Lung (tissue), 11 donors: ENCODE measurements at regions not wholly inside any gene's neighbourhood (a gene's known extent, or its start where the extent isn't known, plus 50 kb on each side); places are given as distances from the start of the nearest gene placed in this dataset.

Experiments
- ATAC-seq: fragments of 200-7000 bp; cut with Tn5 transposase; one replicate; pipeline ENCODE4 v1.9.1; 2020; ENCODE audit warnings: moderate number of reproducible peaks; ENCODE audit not compliant: insufficient read depth, low FRiP score
- DNase-seq, 3 donors: peaks; one replicate each; pipeline ENCODE4 v3.0.0-alpha.2; 2013 to 2017
- H3K27ac ChIP-seq, 2 donors: one replicate each; pipeline ENCODE4 v1.5.1; 2013; ENCODE audit warnings: mild to moderate bottlenecking in 2 of 2, moderate library complexity in 2 of 2, control low read depth in 1 of 2, inconsistent platforms in 1 of 2, low read depth in 1 of 2, low read length in 1 of 2
- H3K27me3 ChIP-seq, 3 donors: one replicate each; pipeline ENCODE4 v1.5.1; 2013; ENCODE audit warnings: low read length in 2 of 3; ENCODE audit not compliant: control insufficient read depth in 3 of 3, insufficient read depth in 3 of 3
- H3K36me3 ChIP-seq, 4 donors: one replicate each; pipeline ENCODE4 v1.5.1; 2013; ENCODE audit warnings: low read length in 4 of 4, mild to moderate bottlenecking in 1 of 4, moderate library complexity in 1 of 4; ENCODE audit not compliant: control insufficient read depth in 4 of 4, insufficient read depth in 4 of 4
- H3K4me1 ChIP-seq, 5 donors: one replicate each; pipeline ENCODE4 v1.5.1; 2013; ENCODE audit warnings: low read length in 5 of 5, mild to moderate bottlenecking in 2 of 5, moderate library complexity in 1 of 5; ENCODE audit not compliant: control insufficient read depth in 5 of 5, insufficient read depth in 5 of 5
- H3K4me3 ChIP-seq: one replicate; pipeline ENCODE4 v1.5.1; 2013; ENCODE audit warnings: mild to moderate bottlenecking, control low read depth, moderate library complexity
- H3K9ac ChIP-seq, 2 donors: one replicate each; pipeline ENCODE4 v1.5.1; 2013; ENCODE audit warnings: low read length in 2 of 2, control low read depth in 1 of 2; ENCODE audit not compliant: insufficient read depth in 1 of 2
- H3K9me3 ChIP-seq, 4 donors: one replicate each; pipeline ENCODE4 v1.5.1; 2013; ENCODE audit warnings: low read length in 3 of 4, mild to moderate bottlenecking in 1 of 4, moderate library complexity in 1 of 4; ENCODE audit not compliant: control insufficient read depth in 4 of 4, insufficient read depth in 3 of 4
- CTCF ChIP-seq: IDR thresholded peaks from 2 replicates; pipeline ENCODE4 v1.5.1; 2012; ENCODE audit warnings: mild to moderate bottlenecking; ENCODE audit errors: control extremely low read depth, extremely low read depth
- WGBS, 2 donors: extraction: QIAGEN DNeasy Blood & Tissue Kit; methylation state at CpG; one replicate each; pipeline ENCODE4 v1.1.7; 2013; 5-methylcytosine and 5-hydroxymethylcytosine counted together
- donor health status: control.
- donor health status: control.
- donor health status: Bipolar disorder and iron deficiency.
- donor health status: healthy.
- donor health status: DM: yes; HTN: yes; CAD: no.

DNA sequence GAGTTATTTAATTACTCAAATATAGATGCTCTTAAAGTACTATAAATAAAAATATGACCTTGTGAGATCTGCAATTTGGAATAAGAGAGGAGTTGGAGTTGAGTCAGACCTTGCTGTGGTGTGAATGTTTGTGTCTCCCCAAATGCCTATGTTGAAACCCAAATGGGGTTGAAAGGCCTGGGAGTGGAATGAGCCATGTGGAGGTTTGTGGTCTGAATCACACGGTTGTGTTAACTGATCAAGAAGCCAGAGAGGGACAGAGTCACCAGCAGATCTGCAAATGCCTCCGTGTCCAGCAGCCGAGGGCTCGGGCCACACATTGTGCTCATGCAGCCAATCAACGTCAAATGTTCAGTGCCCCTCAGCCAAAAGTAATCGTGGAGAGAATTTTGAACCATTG, 404.4 kb downstream of the ICE1 start:
- Histone ChIP-seq H3K27me3 (peaks cover 0 to 2% (median 0%) of the 10 kb centered on the region in 3 donors), H3K9ac (no peak overlapping the region), H3K4me1 (peaks cover 0 to 4% (median 0%) of the 10 kb centered on the region in 5 donors), H3K4me3 (no peak overlapping the region), H3K36me3 (no peaks in the 10 kb centered on the region), H3K9me3 (peaks cover 0 to 2% (median 0%) of the 10 kb centered on the region in 4 donors), H3K27ac (no peak overlapping the region)
- no peak for ATAC-seq
- WGBS, 2 donors, result 80 to 85% methylated on average over 6 of the region's 6 CpGs
- TF ChIP-seq CTCF, result no peak
- no peak for DNase-seq

GRCh38 chr5:5822729-5823257, 400.3 kb downstream of the ICE1 start:
- Histone ChIP-seq H3K9me3 (peaks cover 0 to 7% (median 0%) of the 10 kb centered on the region in 4 donors), H3K4me3 (no peak overlapping the region), H3K27me3 (peaks cover 0 to 2% (median 0%) of the 10 kb centered on the region in 3 donors), H3K9ac (no peak overlapping the region), H3K27ac (no peak overlapping the region), H3K36me3 (no peaks in the 10 kb centered on the region), H3K4me1 (peaks cover 0 to 4% (median 0%) of the 10 kb centered on the region in 5 donors)
- ATAC-seq (no peak), DNase-seq (no peak)
- 87% methylated on average over 3 of the region's 3 CpGs for WGBS, 2 donors
- no peak for TF ChIP-seq CTCF

DNA sequence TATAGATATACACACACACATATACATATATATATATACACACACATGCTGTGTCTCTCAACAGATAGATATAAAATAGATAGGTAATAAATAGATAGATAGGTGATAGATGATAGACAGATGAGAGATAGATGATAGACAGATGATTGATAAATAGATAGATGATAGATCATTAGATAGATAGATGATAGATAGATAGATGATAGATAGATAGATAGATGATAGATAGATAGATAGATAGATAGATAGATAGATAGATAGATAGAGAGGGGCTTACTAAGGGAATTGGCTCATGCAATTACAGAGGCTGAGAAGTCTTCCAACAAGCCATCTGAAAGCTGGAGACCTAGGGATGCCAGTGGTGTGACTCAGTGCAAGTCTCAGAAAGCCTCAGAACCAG, 394.5 kb downstream of the ICE1 start:
- Histone ChIP-seq H3K27me3 (no peaks in the 10 kb centered on the region), H3K9ac (no peak overlapping the region), H3K36me3 (no peaks in the 10 kb centered on the region), H3K27ac (no peak overlapping the region), H3K4me3 (no peak overlapping the region), H3K4me1 (no peaks in the 10 kb centered on the region), H3K9me3 (peaks cover 0 to 5% (median 0%) of the 10 kb centered on the region in 4 donors)
- ATAC-seq (no peak), DNase-seq (no peak)
- TF ChIP-seq CTCF, result no peak

DNA sequence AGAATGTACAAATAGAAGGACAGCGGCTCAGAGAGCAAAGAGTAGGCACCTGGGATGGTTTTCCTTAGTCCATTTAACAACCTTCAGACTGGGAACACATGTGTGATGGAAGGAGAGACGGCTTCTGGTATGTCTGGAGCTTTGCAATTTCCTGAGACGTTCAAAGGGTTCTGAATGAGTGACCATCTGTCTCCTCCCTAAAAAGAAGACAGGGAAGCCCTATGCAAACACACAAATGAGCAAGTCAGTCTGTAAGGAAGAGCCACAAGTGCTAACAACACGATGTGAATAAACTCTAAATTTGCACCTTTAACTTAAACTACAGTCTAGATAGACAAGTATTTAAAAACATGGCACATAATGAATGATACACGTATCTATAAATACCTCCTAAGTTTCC, 391.0 kb downstream of the ICE1 start:
- 29 to 55% methylated on average over 5 of the region's 5 CpGs for WGBS, 2 donors
- Histone ChIP-seq H3K27me3 (no peaks in the 10 kb centered on the region), H3K4me3 (no peak overlapping the region), H3K4me1 (no peaks in the 10 kb centered on the region), H3K9ac (no peak overlapping the region), H3K36me3 (no peaks in the 10 kb centered on the region), H3K9me3 (no peaks in the 10 kb centered on the region), H3K27ac (no peak overlapping the region)
- no peak for TF ChIP-seq CTCF
- DNase-seq (no peak), ATAC-seq (no peak)
